Medulla oblongata (tissue), 1 donor: ENCODE measurements at regions not wholly inside any gene's neighbourhood (a gene's known extent, or its start where the extent isn't known, plus 50 kb on each side); places are given as distances from the start of the nearest gene placed in this dataset.
"Not testable (repeated sequence)": the region's sequence is repeated elsewhere in the genome, so short reads cannot be mapped to it uniquely, and the experiment has no call there.

ENCODE experiments used
- DNase-seq: peaks from one replicate; pipeline ENCODE4 v3.0.0-alpha.2; 2015; ENCODE audit errors: extremely low spot score

DNA sequence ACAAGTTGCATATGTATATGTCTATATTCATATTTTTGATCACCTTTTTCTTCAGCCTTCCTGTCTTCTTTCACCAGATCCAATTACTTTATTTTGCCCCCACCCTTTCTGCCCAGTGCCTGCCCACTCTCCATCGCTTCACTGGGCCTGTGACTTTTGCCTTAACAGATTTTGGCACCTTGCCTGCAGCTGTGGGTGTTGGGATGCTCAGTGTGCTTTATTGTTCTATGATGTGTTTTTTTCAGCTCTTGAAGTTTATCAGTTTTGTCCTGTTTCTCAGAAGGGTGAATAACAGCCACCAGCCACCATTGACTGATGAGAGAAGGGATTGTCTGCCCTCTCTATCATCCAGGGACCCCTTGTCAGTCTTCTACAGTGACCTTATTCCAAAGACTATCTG lies 77.2 kb upstream of the GALNT7 start:
- peak; percentile 31 for DNase-seq

DNA sequence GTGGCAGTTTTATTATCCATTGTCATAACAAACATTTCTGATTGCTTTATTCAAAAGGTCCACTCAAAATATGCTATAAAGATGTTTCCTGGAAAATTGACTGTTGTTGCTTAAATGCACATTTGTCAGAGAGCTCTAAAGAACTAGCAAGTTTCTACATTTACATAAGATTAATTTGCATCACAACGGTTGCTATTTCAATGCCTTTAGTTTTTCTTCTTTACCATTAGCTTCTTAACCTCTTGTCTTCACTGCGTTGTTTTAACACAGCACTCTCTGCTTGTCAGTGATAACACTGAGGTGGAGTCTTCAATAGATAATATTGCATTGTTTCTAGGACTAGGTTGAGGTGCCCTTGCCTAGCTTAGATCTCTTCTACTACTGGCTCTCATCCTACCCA lies 76.7 kb upstream of the GALNT7 start:
- DNase-seq, result no peak

GRCh38 chr4:173093361-173093760 lies 75.2 kb upstream of the GALNT7 start:
- DNase-seq, result no peak

GRCh38 chr4:173094739-173095421 lies 73.7 kb upstream of the GALNT7 start:
- DNase-seq, result no peak

GRCh38 chr4:173099447-173099846 lies 69.2 kb upstream of the GALNT7 start:
- DNase-seq, result not testable (repeated sequence)

DNA sequence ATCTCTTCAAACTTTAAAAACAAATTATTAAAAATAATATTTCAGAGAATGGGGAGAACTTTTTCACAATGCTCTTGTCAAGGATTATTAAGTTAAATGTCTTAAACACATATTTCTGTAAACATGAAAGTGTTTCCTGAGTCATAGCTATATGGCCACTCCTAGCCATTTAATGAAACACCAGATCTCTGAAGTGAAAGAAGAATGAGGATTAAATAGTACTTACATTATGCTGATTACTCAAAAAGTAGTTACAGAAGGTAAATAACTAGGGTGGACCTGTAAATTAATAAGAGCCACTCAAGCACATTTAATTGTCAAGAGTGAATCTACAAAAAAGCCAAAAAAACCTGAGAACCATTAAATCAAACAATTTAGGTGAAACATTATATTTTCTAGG lies 57.6 kb upstream of the GALNT7 start:
- no peak for DNase-seq

- DNase-seq, result not testable (repeated sequence)
Measured at GRCh38 chr4:173117430-173117829, 51.2 kb upstream of the GALNT7 start.
